ENCODE measurements at regions not wholly inside any gene's neighbourhood (a gene's known extent, or its start where the extent isn't known, plus 50 kb on each side); places are given as distances from the start of the nearest gene placed in this dataset.

DNA sequence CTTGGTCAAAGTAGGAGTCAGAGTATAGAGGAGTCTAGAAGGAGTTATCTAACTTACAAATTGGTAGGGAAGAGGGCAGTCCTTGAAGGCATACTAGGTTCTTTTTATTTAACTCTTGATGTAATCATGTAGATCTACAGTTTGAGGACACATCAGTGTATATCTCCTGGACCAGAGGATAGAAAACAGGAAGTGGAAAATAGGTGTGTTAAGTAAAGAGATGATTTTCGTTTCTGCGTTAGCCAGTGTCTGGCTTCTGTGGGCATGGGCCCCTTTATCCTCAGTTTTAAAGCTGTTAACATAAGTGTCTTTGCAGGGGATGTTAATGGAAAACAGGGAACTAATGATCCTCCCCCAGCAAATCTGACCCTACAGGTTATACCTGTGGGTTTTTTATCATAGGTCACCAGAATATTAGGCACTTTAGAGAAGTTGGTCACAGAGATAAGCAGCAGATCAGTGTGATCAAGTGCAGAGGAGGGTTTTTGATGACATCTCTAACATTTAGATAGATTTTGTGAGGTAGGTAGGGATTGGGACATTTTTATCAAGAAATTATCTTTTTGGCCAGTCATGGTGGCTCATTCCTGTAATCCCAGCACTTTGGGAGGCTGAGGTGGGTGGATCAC is 58.6 kb upstream of the PRSS1 start:
- no peak for TF ChIP-seq CEBPB (IDR thresholded peaks at IDR 0.05; ENCODE audit: low read depth)
- TF ChIP-seq MAX (IDR thresholded peaks at IDR 0.05), result no peak
- TF ChIP-seq EZH2 (IDR thresholded peaks at IDR 0.05), result no peak
- TF ChIP-seq TCF7L2 (IDR thresholded peaks at IDR 0.05; ENCODE audit: borderline replicate concordance, extremely low read depth, insufficient read depth, insufficient read length), result no peak
- TF ChIP-seq ZFX (IDR thresholded peaks at IDR 0.05), result no peak
- TF ChIP-seq CTCF (IDR thresholded peaks at IDR 0.05 in 2 of 3, conservative IDR thresholded peaks at IDR 0.05 in 1 of 3; ENCODE audit: borderline replicate concordance in 1 of 3, insufficient read depth in 1 of 3, low read depth in 2 of 3, low read length in 2 of 3), result no peak
- TF ChIP-seq SRF (IDR thresholded peaks at IDR 0.05; ENCODE audit: low read depth), result no peak
- no peak for TF ChIP-seq REST (IDR thresholded peaks at IDR 0.05; ENCODE audit: low read depth)
- TF ChIP-seq, protein P1, sequence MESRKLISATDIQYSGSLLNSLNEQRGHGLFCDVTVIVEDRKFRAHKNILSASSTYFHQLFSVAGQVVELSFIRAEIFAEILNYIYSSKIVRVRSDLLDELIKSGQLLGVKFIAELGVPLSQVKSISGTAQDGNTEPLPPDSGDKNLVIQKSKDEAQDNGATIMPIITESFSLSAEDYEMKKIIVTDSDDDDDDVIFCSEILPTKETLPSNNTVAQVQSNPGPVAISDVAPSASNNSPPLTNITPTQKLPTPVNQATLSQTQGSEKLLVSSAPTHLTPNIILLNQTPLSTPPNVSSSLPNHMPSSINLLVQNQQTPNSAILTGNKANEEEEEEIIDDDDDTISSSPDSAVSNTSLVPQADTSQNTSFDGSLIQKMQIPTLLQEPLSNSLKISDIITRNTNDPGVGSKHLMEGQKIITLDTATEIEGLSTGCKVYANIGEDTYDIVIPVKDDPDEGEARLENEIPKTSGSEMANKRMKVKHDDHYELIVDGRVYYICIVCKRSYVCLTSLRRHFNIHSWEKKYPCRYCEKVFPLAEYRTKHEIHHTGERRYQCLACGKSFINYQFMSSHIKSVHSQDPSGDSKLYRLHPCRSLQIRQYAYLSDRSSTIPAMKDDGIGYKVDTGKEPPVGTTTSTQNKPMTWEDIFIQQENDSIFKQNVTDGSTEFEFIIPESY (IDR thresholded peaks at IDR 0.05; ENCODE audit: extremely low read depth, insufficient replicate concordance, low read length), result no peak

Measured in HCT116 (cell line).